Fibroblast of skin of left quadriceps (primary cell): ENCODE measurements at regions not wholly inside any gene's neighbourhood (a gene's known extent, or its start where the extent isn't known, plus 50 kb on each side); places are given as distances from the start of the nearest gene placed in this dataset.

Source experiments
- DNase-seq, 2 experiments: peaks; one replicate each; pipeline ENCODE4 v3.0.0-alpha.2; 2013; ENCODE audit warnings: low read depth in 2 of 2

GRCh38 chr9:73753171-73753570, 601.5 kb downstream of the ANXA1 start:
- DNase-seq: peak in 1 of 2 experiments; percentile 1

- DNase-seq: no peak
These were observed 610.2 kb downstream of the ANXA1 start for GRCh38 chr9:73761905-73762304.

- no peak for DNase-seq
These were observed 622.2 kb downstream of the ANXA1 start for GRCh38 chr9:73773896-73774295.

- no peak for DNase-seq
These were observed 624.1 kb downstream of the ANXA1 start for GRCh38 chr9:73775757-73776156.

GRCh38 chr9:73780916-73781315, 629.3 kb downstream of the ANXA1 start:
- peak; percentile 35 to 44 for DNase-seq

- DNase-seq: no peak
These were observed 630.5 kb downstream of the ANXA1 start for GRCh38 chr9:73782166-73782565.

- no peak for DNase-seq
These were observed 647.8 kb downstream of the ANXA1 start for GRCh38 chr9:73799446-73799845.

- no peak for DNase-seq
These were observed 653.4 kb downstream of the ANXA1 start for GRCh38 chr9:73805111-73805510.

GRCh38 chr9:73805853-73806458, 654.3 kb downstream of the ANXA1 start:
- DNase-seq: no peak

GRCh38 chr9:73806876-73807275, 655.2 kb downstream of the ANXA1 start:
- no peak for DNase-seq

- no peak for DNase-seq
These were observed 656.3 kb downstream of the ANXA1 start for GRCh38 chr9:73807952-73808351.

- DNase-seq: no peak
These were observed 659.0 kb downstream of the ANXA1 start for GRCh38 chr9:73810585-73811215.

GRCh38 chr9:73813546-73813945, 661.9 kb downstream of the ANXA1 start:
- DNase-seq: no peak

GRCh38 chr9:73816905-73817304, 665.2 kb downstream of the ANXA1 start:
- DNase-seq: no peak

- no peak for DNase-seq
These were observed 672.5 kb upstream of the RORB start for GRCh38 chr9:73824671-73825070.

- no peak for DNase-seq
These were observed 658.3 kb upstream of the RORB start for GRCh38 chr9:73838871-73839270.

- DNase-seq: no peak
These were observed 657.7 kb upstream of the RORB start for GRCh38 chr9:73839471-73839870.

GRCh38 chr9:73841018-73841417, 656.1 kb upstream of the RORB start:
- no peak for DNase-seq

GRCh38 chr9:73844135-73844534, 653.0 kb upstream of the RORB start:
- no peak for DNase-seq

- DNase-seq: no peak
These were observed 651.6 kb upstream of the RORB start for GRCh38 chr9:73845539-73845938.

- no peak for DNase-seq
These were observed 651.0 kb upstream of the RORB start for GRCh38 chr9:73845954-73846690.

- no peak for DNase-seq
These were observed 649.6 kb upstream of the RORB start for GRCh38 chr9:73847536-73847935.

GRCh38 chr9:73853549-73853948, 643.6 kb upstream of the RORB start:
- no peak for DNase-seq
